ENCODE measurements at regions not wholly inside any gene's neighbourhood (a gene's known extent, or its start where the extent isn't known, plus 50 kb on each side); places are given as distances from the start of the nearest gene placed in this dataset.

DNA sequence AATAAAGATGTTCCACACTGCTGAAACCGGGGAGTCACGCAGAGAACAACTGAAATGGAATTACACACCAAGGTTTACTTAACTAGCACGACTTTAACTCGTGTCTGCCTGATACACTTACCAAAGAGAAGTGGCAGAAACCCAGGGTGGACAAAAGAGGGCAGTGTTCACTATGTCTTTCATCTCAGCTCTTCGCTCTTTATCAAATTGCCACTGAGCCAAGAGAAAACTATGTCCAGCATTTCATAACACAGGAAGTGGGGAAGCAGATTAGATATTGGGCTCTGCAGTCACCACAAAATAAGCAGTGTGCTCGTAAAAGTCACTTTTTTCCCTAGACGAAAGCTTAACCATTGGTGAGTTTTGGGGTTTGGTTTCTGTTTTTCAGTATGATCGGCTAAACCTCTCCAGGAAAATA, 155.7 kb downstream of the CHIC2 start (continued):
- TF ChIP-seq EP300 (IDR thresholded peaks at IDR 0.05; ENCODE audit: low read depth in 2 of 2, low read length in 2 of 2) (peak; percentile 19 to 59; a peak in 1 of 4 replicates), EP300 (CRISPR knock-in tag; IDR thresholded peaks at IDR 0.05; ENCODE audit: borderline replicate concordance) (peak; percentile 30; the same call in 1 of the 2 replicates), ISX (CRISPR knock-in tag; conservative IDR thresholded peaks at IDR 0.05) (no peak), SPEN (CRISPR knock-in tag; IDR thresholded peaks at IDR 0.05; ENCODE audit: low read depth) (no peak), TGIF2 (CRISPR knock-in tag; IDR thresholded peaks at IDR 0.05) (peak; percentile 26; the same call in 1 of the 2 replicates), E2F1 (CRISPR knock-in tag; IDR thresholded peaks at IDR 0.05) (no peak), TCF7 (IDR thresholded peaks at IDR 0.05; ENCODE audit: low read depth) (peak; percentile 49; the same call in 1 of the 2 replicates), ZNF441 (CRISPR knock-in tag; IDR thresholded peaks at IDR 0.05; ENCODE audit: borderline replicate concordance) (peak; percentile 39; the same call in 1 of the 2 replicates), ZNF674 (CRISPR knock-in tag; IDR thresholded peaks at IDR 0.05; ENCODE audit: low read depth) (no peak), ZNF607 (CRISPR knock-in tag; IDR thresholded peaks at IDR 0.05; ENCODE audit: borderline replicate concordance) (no peak), ATF2 (CRISPR knock-in tag; IDR thresholded peaks at IDR 0.05) (0 out of 2 replicates have a peak, but pooled peaks have one; percentile 54), KLF13 (CRISPR knock-in tag; IDR thresholded peaks at IDR 0.05) (no peak), ZFP41 (CRISPR knock-in tag; IDR thresholded peaks at IDR 0.05; ENCODE audit: borderline replicate concordance) (no peak), YEATS2 (CRISPR knock-in tag; IDR thresholded peaks at IDR 0.05; ENCODE audit: borderline replicate concordance) (peak; percentile 59; the same call in 1 of the 2 replicates), MLXIP (CRISPR knock-in tag; IDR thresholded peaks at IDR 0.05; ENCODE audit: borderline replicate concordance) (peak; percentile 57; the same call in 1 of the 2 replicates), MZF1 (CRISPR knock-in tag; IDR thresholded peaks at IDR 0.05; ENCODE audit: borderline replicate concordance) (no peak), ZNF652 (CRISPR knock-in tag; IDR thresholded peaks at IDR 0.05; ENCODE audit: borderline replicate concordance, low read depth) (peak; percentile 75), HDAC2 (CRISPR knock-in tag; IDR thresholded peaks at IDR 0.05) (peak; percentile 40; the same call in 1 of the 2 replicates), PHF8 (CRISPR knock-in tag; IDR thresholded peaks at IDR 0.05) (0 out of 2 replicates have a peak, but pooled peaks have one; percentile 27), HDAC1 (CRISPR knock-in tag; IDR thresholded peaks at IDR 0.05) (peak; percentile 25; the same call in 1 of the 2 replicates), ZNF549 (CRISPR knock-in tag; IDR thresholded peaks at IDR 0.05) (no peak), ZNF205 (CRISPR knock-in tag; IDR thresholded peaks at IDR 0.05) (no peak)
- TF ChIP-seq, protein P1, sequence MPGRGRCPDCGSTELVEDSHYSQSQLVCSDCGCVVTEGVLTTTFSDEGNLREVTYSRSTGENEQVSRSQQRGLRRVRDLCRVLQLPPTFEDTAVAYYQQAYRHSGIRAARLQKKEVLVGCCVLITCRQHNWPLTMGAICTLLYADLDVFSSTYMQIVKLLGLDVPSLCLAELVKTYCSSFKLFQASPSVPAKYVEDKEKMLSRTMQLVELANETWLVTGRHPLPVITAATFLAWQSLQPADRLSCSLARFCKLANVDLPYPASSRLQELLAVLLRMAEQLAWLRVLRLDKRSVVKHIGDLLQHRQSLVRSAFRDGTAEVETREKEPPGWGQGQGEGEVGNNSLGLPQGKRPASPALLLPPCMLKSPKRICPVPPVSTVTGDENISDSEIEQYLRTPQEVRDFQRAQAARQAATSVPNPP (CRISPR knock-in tag; IDR thresholded peaks at IDR 0.05) = no peak
- TF ChIP-seq, protein P2, sequence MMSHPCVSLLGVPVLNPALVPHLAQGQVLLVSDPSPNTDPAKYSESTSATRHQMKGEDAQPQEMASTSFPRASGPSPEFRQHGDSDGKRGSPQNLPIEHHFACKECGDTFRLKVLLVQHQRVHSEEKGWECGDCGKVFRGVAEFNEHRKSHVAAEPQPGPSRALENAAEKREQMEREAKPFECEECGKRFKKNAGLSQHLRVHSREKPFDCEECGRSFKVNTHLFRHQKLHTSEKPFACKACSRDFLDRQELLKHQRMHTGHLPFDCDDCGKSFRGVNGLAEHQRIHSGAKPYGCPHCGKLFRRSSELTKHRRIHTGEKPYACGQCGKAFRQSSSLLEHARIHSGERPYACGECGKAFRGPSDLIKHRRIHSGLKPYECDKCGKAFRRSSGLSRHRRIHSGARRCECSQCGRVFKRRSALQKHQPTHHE (CRISPR knock-in tag; IDR thresholded peaks at IDR 0.05; ENCODE audit: borderline replicate concordance) = no peak
